ENCODE measurements at regions not wholly inside any gene's neighbourhood (a gene's known extent, or its start where the extent isn't known, plus 50 kb on each side); places are given as distances from the start of the nearest gene placed in this dataset.
"Not testable (repeated sequence)": the region's sequence is repeated elsewhere in the genome, so short reads cannot be mapped to it uniquely, and the experiment has no call there.

DNA sequence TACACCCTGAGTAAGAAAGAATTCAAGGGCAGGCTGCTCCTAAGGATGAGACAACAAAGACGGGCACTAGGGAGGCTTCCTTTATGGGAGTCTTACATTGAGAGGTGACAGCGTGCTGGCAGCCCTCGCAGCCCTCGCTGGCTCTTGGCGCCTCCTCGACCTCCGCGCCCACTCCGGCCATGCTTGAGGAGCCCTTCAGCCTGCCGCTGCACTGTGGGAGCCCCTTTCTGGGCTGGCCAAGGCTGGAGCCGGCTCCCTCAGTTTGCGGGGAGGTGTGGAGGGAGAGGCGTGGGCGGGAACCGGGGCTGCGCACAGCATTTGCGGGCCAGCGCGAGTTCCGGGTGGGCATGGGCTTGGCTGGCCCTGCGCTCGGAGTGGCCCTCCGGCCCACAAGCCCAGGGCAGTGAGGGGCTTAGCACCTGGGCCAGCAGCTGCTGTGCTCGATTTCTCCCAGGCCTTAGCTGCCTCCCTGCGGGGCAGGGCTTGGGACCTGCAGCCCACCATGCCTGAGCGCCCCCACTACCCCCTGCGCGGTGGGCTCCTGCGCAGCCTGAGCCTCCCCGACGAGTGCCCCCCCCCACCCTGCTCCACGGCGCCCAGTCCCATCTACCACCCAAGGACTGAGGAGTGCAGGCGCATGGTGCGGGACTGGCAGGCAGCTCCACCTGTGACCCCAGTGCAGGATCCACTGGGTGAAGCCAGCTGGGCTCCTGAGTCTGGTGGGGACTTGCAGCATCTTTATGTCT is 75.3 kb downstream of the BARX1 start:
- not testable (repeated sequence) for DNase-seq (ENCODE audit: low spot score)

- DNase-seq (ENCODE audit: low spot score), result no peak
Measured at GRCh38 chr9:93875330-93875729, 79.8 kb downstream of the BARX1 start.

DNA sequence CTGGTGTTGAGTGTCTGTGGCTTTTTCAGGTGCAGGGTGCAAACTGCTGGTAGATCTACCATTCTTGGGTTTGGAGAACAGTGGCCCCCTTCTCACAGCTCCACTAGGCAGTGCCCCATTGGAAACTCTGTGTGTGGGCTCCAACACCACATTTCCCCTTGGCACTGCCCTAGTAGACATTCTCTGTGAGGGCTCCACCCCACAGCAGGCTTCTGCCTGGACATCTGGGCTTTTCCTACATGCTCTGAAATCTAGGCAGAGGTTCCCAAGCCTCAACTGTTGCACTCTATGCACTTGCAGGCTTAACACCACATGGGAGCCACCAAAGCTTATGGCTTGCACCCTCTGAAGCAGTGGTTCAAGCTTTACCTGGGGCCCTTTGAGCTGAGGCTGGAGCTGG is 80.9 kb downstream of the BARX1 start:
- DNase-seq (ENCODE audit: low spot score), result no peak

DNA sequence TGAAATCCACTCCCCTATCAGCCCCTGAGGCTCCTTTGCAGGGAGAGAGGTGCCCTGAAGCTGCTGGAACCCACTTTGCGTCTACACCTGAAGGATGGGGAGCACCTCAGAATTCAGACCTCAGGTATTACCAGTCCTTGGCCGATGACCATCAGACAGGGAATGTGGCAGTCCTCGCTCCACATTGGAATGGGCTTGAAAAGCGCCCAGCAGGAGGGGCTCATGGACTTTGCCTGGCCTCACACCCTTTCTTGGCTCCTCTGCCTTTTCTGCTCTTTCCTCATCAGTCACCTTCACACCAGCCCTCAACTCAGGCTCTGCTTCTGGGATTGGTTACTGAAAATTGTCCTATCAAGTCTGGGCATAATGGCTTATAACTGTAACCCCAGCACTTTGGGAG is 83.9 kb downstream of the BARX1 start:
- no peak for DNase-seq (ENCODE audit: low spot score)

GRCh38 chr9:93869863-93870262 is 85.3 kb downstream of the BARX1 start:
- DNase-seq (ENCODE audit: low spot score), result no peak

- DNase-seq (ENCODE audit: low spot score), result no peak
Measured at GRCh38 chr9:93869088-93869487, 86.1 kb downstream of the BARX1 start.

DNA sequence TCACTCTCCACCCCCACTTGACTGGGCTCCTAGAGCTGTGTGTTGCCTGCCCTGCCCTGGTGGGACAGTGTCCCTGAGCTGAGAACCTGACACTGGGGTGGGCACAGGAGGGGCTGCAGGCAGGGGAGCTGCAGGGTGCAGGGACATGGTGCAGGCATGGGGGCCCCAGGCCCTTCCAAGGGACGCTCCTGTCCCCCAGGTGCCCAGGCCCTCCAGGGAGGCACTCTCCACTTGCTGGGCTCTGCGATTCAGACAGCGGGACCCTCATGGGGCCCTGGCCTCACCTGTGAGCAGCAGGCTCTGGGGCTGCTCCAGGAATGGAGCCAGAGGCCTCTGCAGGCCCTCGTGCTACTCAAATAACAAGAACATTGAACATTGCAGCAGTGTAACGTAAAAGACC is 89.4 kb downstream of the BARX1 start:
- no peak for DNase-seq (ENCODE audit: low spot score)

GRCh38 chr9:93865245-93865644 is 89.9 kb downstream of the BARX1 start:
- DNase-seq (ENCODE audit: low spot score), result no peak

GRCh38 chr9:93864840-93865239 is 90.3 kb downstream of the BARX1 start:
- DNase-seq (ENCODE audit: low spot score), result no peak

- no peak for DNase-seq (ENCODE audit: low spot score)
Measured at GRCh38 chr9:93864032-93864431, 91.1 kb downstream of the BARX1 start.

- no peak for DNase-seq (ENCODE audit: low spot score)
Measured at GRCh38 chr9:93862877-93863545, 92.1 kb downstream of the BARX1 start.

DNA sequence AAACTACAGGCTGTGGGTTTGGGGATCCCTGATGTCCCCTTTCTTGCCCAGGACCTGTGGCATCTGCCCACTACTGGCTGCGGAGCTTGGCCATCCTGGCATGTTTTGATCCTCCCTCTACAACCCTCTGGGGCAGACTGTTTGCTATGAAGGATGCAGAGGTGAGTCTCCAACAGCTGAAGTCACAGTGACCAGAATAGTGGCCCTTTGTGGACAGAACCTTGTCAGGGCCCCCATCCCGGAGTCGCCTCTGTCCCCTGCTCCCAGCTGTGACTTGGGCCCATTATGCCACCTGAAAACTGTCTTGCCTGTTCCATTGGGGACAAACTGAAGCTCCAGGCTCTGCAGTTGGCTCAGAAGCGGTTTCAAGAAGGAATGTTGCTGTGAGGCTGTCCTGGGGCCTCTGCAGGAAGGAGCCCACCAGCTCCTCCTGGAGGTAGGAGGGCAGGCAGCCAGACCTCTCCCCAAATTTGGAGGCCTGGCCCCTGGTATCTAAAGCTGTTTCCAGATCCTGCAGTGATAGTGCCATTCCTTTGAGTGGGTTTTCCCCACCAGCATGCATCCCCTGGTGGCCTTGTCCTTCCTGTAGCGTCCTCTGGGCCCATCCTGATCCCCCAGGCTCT is 93.3 kb downstream of the BARX1 start:
- DNase-seq (ENCODE audit: low spot score), result no peak

- no peak for DNase-seq (ENCODE audit: low spot score)
Measured at GRCh38 chr9:93860694-93861658, 94.2 kb downstream of the BARX1 start.

DNA sequence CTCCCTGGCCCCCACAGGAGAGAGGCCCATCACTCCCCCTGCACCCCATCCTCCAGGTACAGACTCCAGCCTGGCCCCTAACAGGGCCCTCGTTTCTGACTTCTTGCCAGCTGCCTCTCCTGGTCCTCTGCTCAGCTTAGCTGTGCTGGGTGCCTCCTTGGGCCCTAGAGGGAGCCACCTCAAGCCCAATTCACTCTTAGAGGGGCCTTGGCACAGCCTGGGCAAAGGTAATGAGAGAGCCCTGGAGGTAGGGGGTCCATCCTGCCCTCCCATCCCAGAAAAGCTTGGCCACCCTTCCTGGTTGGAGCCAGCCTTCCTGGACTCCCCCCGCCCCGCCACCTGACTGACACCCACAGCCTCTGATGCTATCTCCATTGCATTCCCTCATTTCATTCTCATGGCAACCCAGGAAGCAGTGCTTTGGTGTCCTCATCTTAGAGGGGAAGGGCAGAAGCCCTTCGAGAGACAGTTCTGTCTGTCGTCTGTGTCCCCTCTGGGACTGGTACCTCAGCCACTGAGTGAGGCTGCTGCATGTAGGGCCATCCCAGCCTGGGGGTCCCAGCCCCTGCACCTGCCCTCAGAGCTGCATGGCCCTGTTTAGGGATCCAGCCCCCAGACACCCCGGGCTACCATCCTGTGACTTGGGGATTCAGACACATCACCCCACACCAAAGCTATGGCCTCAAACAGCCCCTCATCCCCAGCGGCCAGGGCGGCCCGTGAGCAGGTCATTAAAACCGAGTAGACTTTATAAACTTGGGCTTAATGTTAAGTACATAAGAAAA is 95.5 kb downstream of the BARX1 start:
- DNase-seq (ENCODE audit: low spot score), result no peak

DNA sequence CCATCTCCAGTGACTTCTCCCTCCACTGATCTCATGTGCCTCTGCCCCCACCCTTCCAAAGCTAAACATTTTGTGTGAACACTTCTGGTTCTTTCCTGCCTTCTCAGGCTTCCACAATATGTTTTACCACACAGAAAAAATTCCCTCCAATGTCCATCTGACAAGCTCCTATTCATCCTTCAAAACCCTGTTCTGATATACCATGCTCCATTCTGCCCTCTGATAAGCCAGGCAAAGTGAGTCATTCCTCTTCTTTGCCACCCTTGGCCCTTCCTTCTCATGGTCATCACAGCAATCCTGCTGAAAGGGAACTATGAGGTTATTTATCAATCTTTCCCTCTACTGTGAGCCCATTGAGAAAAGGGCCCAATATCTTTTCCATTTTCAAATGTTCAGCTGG is 97.6 kb downstream of the BARX1 start:
- no peak for DNase-seq (ENCODE audit: low spot score)

- DNase-seq (ENCODE audit: low spot score), result no peak
Measured at GRCh38 chr9:93852728-93853127, 102.4 kb downstream of the BARX1 start.

DNA sequence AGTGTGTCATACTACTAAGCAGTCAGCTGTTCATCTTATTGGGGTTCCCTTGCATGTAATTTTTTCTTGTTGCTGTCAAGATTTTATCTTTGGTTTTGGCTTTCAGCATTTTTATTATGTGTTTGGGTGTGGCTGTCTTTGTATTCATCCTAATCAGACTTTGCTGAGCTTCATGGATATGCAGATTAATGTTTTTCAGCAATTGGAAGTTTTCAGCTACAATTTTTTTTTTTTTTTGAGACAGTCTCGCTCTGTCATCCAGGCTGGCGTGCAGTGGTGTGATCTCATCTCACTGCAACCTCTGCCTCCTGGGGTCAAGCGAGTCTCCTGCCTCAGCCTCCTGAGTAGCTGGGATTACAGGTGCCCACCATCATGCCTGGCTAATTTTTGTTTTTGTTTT is 108.8 kb downstream of the BARX1 start:
- no peak for DNase-seq (ENCODE audit: low spot score)

DNA sequence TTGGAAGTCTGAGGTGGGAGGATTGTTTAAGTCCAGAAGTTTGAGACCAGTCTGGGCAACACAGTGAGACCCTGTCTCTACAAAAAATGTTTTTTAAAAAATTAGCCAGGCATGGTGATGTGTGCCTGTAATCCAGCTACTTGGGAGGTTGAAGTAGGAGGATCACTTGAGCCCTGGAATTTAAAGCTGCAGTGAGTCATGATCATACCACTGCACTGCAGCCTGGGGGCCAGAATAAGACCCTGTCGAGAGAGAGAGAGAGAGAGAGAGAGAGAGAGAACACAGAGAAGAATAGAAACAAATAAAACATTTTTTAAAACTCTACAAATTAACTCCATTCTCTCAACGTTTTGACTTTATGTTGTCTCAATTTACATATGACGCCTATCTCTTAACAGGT is 111.8 kb downstream of the BARX1 start:
- DNase-seq (ENCODE audit: low spot score), result no peak

DNA sequence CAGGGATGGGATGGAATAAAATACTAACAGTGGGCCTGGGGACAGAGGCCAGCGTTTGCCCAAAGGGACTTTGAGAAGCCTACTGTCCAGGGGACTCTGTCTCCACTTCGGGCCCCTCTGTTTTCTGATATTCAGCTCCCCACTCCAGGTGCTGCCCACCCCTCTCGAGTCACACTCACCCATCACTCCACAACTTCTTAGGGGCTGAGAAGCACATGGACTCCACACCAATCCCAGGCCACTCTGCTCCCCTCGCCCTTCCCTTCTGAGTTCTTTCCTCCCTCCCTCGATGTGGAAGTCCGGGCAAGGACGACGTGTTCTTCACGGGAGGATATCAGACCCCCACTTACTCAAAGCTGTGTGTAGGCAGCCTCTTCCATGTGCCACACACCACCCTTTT is 124.5 kb downstream of the BARX1 start:
- peak; percentile 79 for DNase-seq (ENCODE audit: low spot score)

DNA sequence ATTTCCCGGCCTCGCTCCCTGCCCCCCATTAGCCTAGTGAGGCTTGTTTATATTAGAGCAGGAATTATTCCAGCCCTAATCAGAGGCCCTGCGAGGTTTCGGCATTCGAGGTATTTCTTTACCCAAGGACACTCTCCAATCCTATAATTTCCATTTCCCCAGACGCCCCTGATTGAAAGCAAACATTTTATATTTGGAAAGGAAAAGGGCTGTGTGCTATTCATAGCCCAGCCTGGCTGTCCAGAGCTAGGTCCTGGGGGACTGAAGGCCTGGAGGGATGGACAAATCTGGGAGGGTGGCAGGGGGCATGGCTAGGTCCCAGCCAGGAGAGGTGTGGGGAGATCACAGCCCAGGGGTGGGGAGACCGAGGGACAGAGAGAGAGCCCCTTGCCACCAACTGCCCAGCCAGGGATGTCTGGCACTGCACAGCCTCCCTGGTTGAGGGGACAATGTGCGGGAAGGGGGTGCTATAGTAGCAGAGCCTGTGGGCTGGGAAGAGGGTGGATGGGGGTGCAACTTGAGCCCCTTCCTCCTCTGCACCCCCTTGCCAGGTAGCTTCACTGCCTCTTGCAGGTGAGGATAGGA is 125.1 kb downstream of the BARX1 start:
- DNase-seq (ENCODE audit: low spot score), result no peak

Data from mesenteric fat pad (tissue), 1 donor.